Kidney tubule cell (primary cell): ENCODE measurements at regions not wholly inside any gene's neighbourhood (a gene's known extent, or its start where the extent isn't known, plus 50 kb on each side); places are given as distances from the start of the nearest gene placed in this dataset.
A peak's percentile ranks its signal among the peaks of the same experiment; 100 is the strongest.

Experiments
- DNase-seq: peaks from one replicate; pipeline ENCODE4 v3.0.0-alpha.2; 2018; ENCODE audit warnings: low spot score

DNA sequence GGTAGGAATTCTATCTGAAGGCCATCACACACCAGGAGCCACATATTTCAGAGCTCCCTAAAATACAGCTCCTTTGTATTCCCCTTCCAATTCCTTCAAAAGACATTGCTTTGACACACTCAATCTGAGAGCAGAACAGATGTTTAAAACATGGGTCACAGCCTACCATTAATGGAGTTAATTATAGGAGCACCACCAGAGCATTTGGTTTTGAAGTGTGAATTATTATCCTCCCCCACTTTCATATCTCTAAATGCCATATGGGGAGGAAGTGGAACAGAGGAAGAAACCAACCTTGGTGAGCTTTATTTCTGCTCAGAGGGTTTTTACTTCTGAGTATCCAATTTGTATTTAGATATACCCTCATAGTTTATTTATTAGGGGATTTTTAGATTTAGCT is 50.7 kb upstream of the TNFRSF21 start:
- DNase-seq, result no peak

DNA sequence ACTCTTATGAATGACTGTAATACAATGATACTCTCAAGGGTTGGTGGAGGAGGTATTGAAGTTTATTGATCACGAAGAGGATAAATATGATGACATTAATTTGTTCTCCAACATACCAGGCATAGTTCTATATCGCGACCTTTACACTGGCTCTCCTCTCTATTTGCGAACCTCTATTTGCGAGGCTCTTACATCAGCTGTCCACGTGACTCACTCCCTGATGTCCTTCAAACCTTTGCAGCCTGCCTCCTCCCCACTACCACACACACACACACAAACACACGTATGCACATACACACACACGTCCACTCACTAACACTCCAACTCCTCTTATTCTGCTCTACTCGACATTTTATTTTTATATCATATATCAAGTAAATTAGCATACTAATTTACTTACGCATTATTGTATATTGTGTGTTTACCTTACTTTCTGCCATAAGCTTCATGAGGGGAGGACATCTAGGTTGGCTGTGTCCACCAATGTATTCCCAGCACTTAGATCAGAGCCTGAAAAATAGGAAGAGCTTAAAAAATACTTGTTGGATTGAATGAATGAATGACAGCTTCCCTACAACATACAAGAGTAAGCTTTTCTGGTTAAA is 53.3 kb upstream of the TNFRSF21 start:
- no peak for DNase-seq

DNA sequence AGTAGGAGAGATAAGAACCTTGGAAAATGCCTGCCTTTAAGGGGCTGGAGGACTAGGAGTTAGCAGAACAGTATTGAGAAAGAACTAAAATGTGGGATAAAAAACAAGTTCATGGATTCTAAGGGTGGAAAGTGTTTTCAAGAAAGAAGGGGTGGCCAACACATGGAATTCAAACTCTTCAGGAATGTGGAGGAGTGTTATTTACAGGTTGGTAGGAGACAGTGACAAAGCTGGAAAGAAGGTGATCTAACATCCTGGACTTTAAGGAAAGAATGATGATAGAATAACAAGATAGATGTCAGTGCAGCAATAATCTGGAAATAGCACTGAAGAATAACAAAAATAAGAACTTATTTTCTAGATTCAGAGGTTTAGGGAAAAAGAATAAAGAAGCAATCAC is 54.0 kb upstream of the TNFRSF21 start:
- peak; percentile 50 for DNase-seq

DNA sequence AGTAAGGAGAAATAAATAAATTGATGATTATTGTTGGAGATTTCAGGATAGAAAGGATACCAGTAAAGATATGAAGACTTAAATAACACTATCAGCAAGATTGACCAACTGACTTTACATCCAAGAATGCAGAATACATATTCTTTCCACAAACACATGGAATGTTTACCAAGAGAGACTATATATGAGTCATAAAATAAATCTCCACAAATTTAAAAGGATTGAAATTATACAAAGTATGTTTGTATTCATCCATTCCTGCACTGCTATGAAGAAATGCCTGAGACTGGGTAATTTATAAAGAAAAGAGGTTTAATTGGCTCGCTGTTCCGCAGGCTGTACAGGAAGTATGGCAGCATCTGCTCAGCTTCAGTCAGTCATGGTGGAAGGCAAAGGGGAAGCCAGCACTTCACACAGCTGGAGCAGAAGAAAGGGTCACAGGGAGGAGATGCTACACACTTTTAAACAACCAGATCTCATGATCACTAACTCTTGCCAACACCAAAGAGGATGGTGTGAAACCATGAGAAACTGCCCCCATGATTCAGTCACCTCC is 56.7 kb upstream of the TNFRSF21 start:
- DNase-seq, result no peak

DNA sequence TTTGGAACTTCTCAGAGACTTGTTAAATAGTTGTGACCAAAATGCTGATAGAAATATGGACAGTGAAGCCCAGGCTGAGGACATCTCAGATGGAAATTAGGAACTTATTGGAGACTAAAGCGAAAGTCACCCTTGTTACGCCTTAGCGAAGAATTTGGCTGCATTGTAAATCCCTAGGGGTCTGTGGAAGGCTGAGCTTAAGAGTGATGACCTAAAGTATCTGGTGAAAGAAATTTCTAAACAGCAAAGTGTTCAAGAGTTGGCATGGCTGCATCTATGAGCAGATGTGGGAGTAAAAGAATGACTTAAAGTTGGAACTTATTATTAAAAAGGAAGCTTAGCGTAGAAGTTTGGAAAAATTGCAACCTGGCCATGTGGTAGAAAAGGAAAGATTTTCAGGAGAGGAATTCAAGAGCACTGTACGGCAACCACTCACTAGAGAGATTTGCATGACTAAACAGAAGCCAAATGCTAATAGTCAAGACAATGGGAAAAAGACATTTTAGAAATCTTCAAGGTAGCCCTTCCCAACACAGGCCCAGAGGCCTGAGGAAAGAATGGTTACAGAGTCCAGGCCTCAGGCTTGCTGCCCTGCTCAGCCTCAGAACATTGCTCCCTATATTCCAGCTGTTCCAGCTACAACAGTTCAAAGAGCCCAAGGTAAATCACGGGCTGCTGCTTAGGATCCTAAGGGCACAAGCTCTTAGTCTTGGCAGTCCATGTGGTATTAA is 61.6 kb upstream of the TNFRSF21 start:
- no peak for DNase-seq

DNA sequence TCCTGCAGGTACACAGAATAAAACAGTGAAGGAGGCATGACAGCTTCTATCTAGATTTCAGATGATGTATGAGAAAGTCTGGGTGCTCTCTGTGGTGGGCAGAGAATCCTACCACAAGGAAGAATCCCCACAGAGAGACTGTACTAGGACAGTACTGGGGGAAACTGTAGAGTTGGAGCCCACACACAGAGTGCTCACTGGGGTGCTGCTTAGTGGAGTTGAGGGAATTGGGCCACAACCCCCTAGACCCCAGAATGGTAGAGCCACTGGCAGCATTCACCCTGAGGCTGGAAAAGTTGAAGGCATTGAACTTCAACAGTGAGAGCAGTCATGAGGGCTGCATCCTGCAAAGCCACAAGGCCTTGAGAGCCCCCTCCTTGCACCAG is 62.2 kb upstream of the TNFRSF21 start:
- DNase-seq, result no peak

DNA sequence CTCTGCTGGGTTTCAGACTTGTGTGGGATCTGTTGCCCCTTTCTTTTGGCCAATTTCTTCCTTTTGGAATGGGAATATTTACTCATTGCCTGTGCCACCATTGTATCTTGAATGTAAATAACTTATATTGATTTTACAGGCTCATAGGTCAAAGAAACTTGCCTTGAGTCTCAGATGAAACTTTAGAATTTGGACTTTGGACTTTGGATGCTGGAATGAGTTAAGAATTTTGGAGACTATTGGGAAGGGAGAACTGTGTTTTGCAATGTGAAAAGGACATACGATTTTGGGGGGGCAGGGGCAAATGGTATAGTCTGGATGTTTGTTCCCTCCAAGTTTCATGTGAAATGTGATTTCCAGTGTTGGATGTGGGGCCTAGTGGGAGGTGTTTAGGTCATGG is 62.6 kb upstream of the TNFRSF21 start:
- DNase-seq, result no peak

DNA sequence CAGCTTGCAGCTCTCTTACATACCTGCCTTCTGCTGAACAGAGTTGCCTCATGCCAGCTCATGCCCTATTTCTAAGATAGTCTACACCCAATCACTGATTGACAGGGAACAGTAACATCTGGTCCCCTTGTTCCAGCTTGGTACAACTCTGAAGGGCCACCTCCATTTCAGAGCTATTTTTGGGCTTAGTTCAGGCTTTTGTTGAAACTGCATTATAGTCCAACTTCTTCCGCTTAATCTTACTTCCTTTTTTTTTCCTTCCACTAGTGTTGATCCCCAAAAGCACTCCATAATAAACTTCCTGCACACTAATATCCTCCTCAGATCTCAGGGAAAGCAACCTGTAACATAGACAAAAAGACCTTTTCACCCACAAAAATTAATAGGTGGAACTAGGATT is 65.7 kb upstream of the TNFRSF21 start:
- no peak for DNase-seq

DNA sequence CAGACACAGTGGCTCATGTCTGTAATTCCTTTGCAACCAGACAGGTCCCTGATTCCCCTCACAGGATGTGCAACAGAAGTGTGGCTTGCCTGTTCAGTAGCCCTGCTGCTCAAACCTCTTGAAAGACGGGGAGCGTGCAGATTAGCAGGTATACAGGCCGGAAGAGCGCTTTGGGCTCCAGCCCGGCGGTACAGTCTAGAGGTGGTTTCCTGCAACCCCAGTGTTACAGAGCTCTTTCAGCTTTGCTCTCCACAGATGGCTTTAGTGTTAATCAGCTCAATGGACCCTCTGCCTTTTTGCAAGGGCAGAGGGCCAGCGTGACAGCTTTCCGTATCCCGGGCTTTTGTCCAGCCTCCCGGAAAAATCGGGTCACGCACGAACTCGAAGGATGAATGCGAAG is 67.2 kb upstream of the TNFRSF21 start:
- no peak for DNase-seq

DNA sequence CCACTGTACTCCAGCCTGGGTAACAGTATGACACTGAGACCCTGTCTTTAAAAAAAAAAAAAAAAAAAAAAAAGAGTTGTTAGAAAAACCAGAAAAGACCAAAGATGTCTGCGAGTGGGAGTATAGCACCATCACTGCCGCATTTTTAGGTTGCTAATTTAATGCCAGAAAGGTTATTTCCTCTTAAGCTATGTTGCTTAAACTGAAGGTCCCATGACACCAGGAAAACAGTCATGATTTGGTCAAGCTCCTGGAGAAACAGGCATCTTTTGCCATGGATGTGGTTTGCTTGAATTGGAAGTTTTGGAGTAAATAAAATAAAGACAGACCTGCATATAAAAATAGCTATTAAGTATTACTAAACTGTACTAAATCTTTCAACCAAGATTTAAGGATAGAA is 68.3 kb upstream of the TNFRSF21 start:
- DNase-seq, result no peak

DNA sequence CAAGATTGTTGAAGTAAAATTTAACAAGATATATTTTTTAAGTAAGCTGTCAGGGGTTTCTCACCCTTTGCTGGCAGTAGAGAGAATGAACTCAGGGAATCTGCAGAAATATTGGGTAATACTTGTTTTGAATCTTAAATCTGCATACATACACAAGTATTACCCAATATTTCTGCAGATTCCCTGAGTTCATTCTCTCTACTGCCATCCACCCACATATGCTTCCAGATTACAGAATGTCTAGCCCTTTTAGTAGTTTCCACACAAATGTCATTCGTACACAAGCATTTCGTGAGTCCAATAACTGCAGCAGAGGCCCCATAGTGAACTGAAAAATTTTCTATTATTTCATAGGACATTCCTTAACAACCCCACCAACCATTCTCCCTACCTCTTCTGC is 69.6 kb upstream of the TNFRSF21 start:
- no peak for DNase-seq

DNA sequence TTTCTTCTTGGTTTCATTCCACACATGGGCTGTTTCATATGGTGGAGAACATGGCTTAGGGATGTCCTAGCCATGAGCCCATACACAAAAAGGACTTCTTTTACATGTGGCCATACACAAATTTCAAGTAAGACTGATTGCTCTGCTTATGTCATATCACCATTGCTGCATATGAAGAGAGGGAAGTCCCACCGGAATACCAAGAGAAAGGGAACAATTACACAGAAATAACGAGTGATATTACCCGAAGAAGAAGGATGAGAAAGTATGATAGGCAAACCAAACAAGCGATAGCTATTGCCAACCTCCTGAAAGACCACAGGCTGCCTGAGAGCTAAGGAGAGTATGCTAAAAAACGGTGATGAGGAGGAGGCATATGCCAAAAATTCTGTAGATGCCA is 70.5 kb upstream of the TNFRSF21 start:
- no peak for DNase-seq

DNA sequence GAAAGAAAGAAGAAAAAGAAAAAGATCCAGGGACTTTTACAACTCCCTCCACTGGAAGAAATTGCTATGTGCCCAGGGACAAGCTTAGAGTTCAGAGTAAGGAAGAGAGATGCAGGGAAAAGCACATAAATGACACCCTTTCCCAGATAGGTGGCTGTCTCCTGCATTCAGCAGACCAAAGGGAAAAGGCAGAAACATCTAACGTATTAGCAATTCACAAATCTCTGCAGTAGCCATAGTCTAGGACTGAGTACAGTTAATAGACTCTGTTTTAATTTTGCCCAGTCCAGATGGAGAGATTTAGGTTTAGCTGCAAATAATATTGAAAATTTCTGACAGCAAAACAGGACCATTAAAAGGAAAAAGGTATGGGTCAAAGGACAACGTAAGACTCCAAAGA is 71.3 kb upstream of the TNFRSF21 start:
- DNase-seq, result no peak

DNA sequence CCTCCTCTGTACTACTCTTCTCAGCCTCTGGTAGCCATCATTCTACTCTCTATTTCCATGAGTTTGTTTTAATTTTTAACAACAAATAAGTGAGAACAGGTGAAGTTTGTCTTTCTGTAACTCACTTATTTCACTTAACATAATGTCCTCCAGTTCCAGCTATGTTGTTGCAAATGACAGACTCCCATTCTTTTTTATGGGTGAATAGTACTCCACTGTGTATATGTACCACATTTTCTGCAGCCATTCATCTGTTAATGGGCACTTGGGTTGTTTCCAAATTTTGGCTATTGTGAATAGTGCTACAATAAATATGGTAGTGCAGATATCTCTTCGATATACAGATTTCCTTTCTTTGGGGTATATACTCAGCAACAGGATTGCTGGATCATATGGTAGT is 73.7 kb upstream of the TNFRSF21 start:
- no peak for DNase-seq

DNA sequence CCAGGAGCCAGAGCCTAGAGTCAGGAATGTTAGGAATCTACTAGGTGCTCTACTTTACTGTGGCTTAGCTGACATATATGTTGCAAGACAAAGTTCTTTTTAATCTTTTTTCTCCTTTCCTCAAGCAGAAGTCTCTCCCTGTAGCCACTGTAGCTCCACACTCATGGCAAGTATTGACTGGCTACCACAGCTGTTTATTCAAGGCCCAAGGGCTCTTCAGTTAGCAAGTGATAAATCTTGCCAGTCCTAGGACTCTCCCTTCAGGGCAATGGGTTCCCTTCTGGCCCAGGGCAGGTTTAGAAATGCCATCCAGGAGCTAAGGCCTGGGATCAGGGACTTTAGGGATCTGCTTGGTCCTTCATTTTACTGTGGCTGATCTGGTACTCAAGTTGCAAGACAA is 82.0 kb upstream of the TNFRSF21 start:
- DNase-seq, result no peak

DNA sequence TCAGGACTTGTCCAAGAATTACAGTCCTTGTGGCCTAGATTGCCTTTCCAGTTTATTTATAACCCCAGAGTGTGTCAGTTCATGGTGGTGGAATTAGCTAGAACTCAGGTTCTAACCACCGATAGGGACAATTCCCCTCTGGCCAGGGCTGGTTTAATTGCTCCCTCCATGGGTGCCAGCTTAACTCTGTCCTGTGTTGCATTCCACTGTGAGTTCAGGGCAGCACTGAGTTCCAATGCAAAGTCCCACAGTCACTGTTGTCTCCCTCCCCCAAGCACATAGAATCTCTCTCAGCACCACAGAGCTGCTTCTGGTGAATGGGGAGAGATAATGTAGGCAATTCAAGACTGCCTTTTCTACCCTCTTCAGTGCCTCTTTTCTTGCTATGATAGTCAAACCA is 82.5 kb upstream of the TNFRSF21 start:
- DNase-seq, result no peak

DNA sequence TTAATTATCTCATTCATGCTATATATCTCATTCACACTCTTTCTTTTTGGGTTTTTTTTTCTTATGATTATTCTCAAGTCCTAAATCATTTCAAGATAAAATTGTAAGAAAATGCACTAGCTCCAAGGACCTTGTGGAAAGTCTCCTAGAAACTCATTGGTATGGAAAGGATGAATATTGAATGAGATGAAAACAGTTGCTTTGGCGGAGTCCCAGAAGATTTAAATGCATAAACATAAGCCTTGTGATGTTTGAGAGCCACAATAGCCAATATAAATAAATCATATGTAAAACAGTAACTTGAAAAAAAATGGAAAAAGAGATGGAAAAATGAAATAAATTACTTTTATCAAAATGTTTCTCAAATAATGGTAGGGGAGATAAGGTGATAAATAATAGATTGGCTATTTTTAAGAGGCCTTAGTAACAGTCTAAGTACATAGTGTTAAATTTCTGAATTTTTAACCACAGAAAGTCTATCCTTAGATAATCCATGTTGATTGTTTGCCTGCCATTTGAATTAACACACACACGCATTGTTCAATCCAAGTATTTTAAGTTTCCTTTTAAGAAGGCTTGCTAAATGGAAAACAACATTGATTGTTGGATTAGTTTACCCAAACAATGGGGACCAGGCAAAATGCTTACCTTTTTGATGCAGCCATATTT is 81.1 kb upstream of the CD2AP start:
- no peak for DNase-seq

DNA sequence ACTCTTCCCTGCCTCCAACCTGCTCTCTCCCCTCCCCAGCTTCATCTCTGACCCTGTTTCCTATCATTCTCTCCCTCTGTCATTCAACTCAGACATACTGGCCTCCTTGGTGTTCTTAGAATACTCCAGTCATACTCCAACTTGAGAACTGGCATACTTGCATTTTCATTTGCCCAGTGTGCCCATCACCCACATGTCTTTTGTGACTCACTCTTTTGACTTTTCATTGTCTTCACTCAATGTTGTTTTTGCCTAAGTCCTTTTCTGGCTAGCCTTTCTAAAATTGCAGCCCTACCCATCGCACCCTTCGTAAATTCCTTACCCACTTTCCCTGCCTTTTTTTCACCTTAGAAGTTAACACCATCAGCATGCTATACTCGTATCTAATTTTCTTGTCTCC is 77.0 kb upstream of the CD2AP start:
- DNase-seq, result peak; percentile 45

DNA sequence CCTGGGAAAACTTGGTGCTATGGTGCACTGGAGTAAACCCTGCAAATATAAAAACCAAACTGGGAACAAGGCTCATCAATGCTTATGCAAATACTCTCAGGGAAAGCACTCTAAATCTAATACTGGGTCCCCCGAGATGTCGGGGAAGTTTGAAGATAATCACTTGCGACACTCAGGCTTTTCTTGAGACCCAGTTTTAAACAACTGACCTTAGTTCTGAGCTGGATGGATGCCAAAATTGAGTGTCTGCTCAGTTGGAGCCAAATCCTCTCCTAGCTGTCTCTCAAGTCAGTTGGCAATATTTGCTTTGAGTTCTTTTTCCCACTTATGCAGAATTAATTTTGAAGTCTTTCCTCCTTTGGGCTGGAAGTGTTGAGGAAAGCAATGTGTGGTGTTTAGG is 75.5 kb upstream of the CD2AP start:
- DNase-seq, result no peak

DNA sequence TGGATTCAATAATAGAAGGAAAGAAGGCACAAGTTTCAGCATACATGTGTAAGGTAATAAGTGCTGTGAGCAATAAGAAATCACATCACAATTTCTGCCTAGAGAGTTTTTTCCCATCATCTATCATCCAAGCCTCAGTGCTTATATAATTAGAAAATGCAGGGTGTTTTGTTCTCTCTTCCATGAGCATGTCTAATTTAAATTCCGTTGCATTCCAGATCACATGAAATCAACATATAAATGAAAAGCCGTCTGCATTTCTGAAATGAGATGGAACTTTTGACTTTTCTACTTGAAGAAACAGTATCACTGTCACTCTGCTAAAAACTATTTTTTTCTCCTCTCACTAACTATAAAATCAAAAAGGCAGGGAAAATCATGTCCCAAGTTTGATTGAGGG is 74.5 kb upstream of the CD2AP start:
- no peak for DNase-seq

DNA sequence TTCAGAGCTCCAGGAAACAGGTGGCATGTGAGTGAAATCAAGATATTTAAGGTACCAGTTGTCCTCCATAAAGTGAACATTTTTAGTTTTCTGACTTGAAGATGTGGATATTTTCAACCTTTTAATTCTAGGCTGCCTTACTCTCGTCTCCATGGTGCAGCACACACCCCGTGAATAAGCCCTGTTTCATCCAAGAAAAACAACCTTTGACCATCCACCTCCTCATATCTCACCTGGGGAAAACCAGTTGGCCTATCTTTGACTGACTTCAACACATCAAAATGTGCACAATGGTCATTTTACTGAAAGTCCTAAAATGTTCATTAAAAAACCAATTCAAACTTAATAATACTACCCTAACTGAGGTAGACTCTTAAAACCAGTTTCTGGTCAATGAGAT is 73.8 kb upstream of the CD2AP start:
- DNase-seq, result peak; percentile 40

DNA sequence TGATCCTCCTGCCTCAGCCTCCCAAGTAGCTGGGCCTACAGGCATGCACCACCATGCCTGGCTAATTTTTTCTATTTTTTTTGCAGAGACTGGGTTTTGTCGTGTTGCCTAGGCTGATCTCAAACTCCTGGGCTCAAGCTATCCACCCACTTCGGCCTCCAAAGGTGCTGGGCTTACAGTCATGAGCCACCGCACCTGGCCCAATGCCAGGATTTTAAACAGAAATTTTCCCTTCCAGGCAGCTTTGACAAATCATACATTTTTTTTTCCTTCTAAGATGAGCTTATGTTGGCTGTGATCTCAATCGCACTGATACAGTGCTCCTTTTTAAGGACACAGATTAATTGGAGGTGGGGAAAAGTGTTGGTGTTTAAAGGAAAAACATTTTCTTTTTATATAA is 73.2 kb upstream of the CD2AP start:
- peak; percentile 82 for DNase-seq

DNA sequence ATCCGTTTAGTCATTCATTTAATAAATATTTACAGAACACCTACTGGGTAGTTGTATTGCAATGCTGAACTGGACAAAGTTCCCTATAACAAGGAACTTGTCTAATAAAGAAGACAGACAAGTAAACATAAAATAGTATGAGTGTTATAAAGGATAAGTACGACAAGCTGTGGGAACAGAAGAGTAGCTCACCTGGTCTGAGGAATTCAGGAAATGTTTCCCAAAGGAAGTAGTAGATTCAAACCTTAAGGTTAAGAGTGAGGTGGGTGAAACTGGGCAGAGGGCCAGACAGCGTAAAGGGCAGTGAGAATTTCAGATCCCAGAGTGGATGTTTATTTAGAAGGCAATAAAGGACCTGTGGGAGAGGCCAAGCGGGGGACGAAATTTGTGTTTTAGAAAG is 72.3 kb upstream of the CD2AP start:
- peak; percentile 89 for DNase-seq
